ENCODE measurements at regions not wholly inside any gene's neighbourhood (a gene's known extent, or its start where the extent isn't known, plus 50 kb on each side); places are given as distances from the start of the nearest gene placed in this dataset.
A peak's percentile ranks its signal among the peaks of the same experiment; 100 is the strongest.

DNA sequence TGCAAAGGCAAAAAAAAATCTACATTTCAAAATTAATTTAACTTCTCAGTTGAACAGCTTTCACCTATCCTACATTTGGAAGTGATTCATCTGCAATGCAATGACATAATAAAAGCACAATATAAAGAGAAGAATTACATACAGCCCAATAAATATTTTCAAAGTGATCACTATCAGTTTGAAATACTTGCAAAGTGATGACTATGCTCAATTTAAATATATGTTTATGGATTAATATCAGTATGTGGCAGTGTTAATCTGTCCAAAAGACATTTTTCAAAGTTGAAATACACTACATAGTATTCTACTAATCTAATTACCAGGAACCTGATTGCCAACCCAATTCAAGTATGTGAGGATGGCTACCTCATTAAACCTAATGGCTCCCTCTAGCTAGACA, 460.7 kb upstream of the ATXN7L3B start:
- Histone ChIP-seq H3K27me3 (ENCODE audit: control insufficient read depth in 1 of 2, insufficient read depth in 1 of 2, low read length in 2 of 2) (no peaks in the 10 kb centered on the region), H3K36me3 (ENCODE audit: control insufficient read depth in 1 of 2, insufficient read depth in 2 of 2, low read depth in 1 of 2, low read length in 2 of 2) (no peaks in the 10 kb centered on the region), H2BK5ac (ENCODE audit: low read depth, low read length, poor library complexity, severe bottlenecking) (no peak overlapping the region), H3K4ac (ENCODE audit: low read depth in 1 of 2, low read length in 2 of 2) (no peak overlapping the region), H3K18ac (ENCODE audit: low read depth in 1 of 2, low read length in 2 of 2) (no peak overlapping the region), H2AK5ac (ENCODE audit: low read length, severe bottlenecking) (no peak overlapping the region), H3K14ac (ENCODE audit: low read length in 2 of 2) (no peak overlapping the region), H3K23ac (ENCODE audit: low read length in 2 of 2) (no peak overlapping the region), H3K9ac (ENCODE audit: low read length) (no peak overlapping the region), H3K4me1 (ENCODE audit: control insufficient read depth, insufficient read depth, low read depth, low read length) (no peaks in the 10 kb centered on the region), H3K4me3 (ENCODE audit: insufficient read depth in 1 of 2, low read depth in 1 of 2, low read length in 2 of 2) (no peak overlapping the region), H3K27ac (ENCODE audit: low read length, poor library complexity, severe bottlenecking) (no peak overlapping the region), H4K8ac (ENCODE audit: low read length) (no peak overlapping the region), H2BK15ac (ENCODE audit: low read depth, poor library complexity, severe bottlenecking) (no peak overlapping the region), H2AFZ (ENCODE audit: low read depth, low read length) (no peak overlapping the region), H4K91ac (ENCODE audit: low read length) (no peak overlapping the region), H3K9me3 (ENCODE audit: control insufficient read depth, low read length) (peaks cover 3% of the 10 kb centered on the region), H3K4me2 (ENCODE audit: low read length, poor library complexity, severe bottlenecking) (no peak overlapping the region), H2BK12ac (ENCODE audit: low read length in 2 of 2) (no peak overlapping the region), H3K79me1 (replicated peaks; ENCODE audit: low read length, poor library complexity, severe bottlenecking) (no peaks in the 10 kb centered on the region), H2BK120ac (ENCODE audit: low read depth, low read length) (no peak overlapping the region)
- DNase-seq, result no peak

DNA sequence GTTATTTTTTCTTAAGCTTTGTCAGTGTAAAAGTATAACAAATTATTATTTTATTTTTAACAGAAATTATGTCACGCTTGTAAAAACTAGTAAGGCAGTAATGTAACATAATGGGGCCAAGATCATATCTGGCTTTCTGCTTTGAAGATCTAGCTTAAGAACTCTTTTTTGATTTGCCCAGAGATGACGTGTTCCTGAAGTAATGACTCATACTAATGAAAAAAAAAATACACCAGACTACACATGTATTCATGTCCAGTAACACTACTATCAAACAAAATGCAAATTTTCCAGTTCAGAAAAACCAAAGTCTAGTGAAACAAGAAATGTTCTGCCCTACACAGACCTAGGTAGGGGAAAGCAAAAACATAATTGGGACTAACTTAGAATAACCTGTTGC, 432.2 kb upstream of the ATXN7L3B start:
- Histone ChIP-seq H3K4ac (ENCODE audit: low read depth in 1 of 2, low read length in 2 of 2) (no peak overlapping the region), H2AK5ac (ENCODE audit: low read length, severe bottlenecking) (no peak overlapping the region), H2BK15ac (ENCODE audit: low read depth, poor library complexity, severe bottlenecking) (no peak overlapping the region), H2BK12ac (ENCODE audit: low read length in 2 of 2) (no peak overlapping the region), H3K4me3 (ENCODE audit: insufficient read depth in 1 of 2, low read depth in 1 of 2, low read length in 2 of 2) (no peak overlapping the region), H3K27ac (ENCODE audit: low read length, poor library complexity, severe bottlenecking) (no peak overlapping the region), H4K8ac (ENCODE audit: low read length) (no peak overlapping the region), H4K91ac (ENCODE audit: low read length) (no peak overlapping the region), H3K14ac (ENCODE audit: low read length in 2 of 2) (no peak overlapping the region), H3K27me3 (ENCODE audit: control insufficient read depth in 1 of 2, insufficient read depth in 1 of 2, low read length in 2 of 2) (no peaks in the 10 kb centered on the region), H3K4me2 (ENCODE audit: low read length, poor library complexity, severe bottlenecking) (no peak overlapping the region), H3K36me3 (ENCODE audit: control insufficient read depth in 1 of 2, insufficient read depth in 2 of 2, low read depth in 1 of 2, low read length in 2 of 2) (no peaks in the 10 kb centered on the region), H3K18ac (ENCODE audit: low read depth in 1 of 2, low read length in 2 of 2) (no peak overlapping the region), H3K23ac (ENCODE audit: low read length in 2 of 2) (no peak overlapping the region), H2BK120ac (ENCODE audit: low read depth, low read length) (no peak overlapping the region), H2AFZ (ENCODE audit: low read depth, low read length) (no peak overlapping the region), H3K9me3 (ENCODE audit: control insufficient read depth, low read length) (no peaks in the 10 kb centered on the region), H3K9ac (ENCODE audit: low read length) (no peak overlapping the region), H3K79me1 (replicated peaks; ENCODE audit: low read length, poor library complexity, severe bottlenecking) (no peaks in the 10 kb centered on the region), H3K4me1 (ENCODE audit: control insufficient read depth, insufficient read depth, low read depth, low read length) (no peaks in the 10 kb centered on the region), H2BK5ac (ENCODE audit: low read depth, low read length, poor library complexity, severe bottlenecking) (no peak overlapping the region)
- 45% methylated on average over 1 of the region's 2 CpGs for whole genome bisulfite sequencing
- peak; percentile 19 for DNase-seq

DNA sequence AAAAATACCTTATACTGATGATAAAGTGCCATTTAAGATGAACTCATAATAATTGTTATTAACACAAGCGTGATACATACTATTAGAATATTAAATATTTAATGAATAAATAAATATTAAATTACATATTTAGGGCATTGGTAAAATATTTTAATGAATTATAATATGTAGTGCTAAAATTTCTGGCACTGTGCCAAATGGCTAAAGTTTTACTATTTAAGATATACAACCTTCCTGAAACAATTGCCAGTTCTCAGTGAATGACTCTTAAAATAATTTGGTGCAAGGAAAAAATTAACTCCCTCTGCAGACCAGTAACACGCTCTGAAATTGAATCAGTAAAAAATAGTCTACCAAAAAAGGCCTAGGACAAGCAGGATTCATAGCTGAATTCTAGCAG, 428.9 kb upstream of the ATXN7L3B start:
- Histone ChIP-seq H2BK12ac (ENCODE audit: low read length in 2 of 2) (no peak overlapping the region), H3K27me3 (ENCODE audit: control insufficient read depth in 1 of 2, insufficient read depth in 1 of 2, low read length in 2 of 2) (no peaks in the 10 kb centered on the region), H3K9me3 (ENCODE audit: control insufficient read depth, low read length) (no peaks in the 10 kb centered on the region), H3K9ac (ENCODE audit: low read length) (no peak overlapping the region), H3K27ac (ENCODE audit: low read length, poor library complexity, severe bottlenecking) (no peak overlapping the region), H3K23ac (ENCODE audit: low read length in 2 of 2) (no peak overlapping the region), H3K4ac (ENCODE audit: low read depth in 1 of 2, low read length in 2 of 2) (no peak overlapping the region), H2BK5ac (ENCODE audit: low read depth, low read length, poor library complexity, severe bottlenecking) (no peak overlapping the region), H3K36me3 (ENCODE audit: control insufficient read depth in 1 of 2, insufficient read depth in 2 of 2, low read depth in 1 of 2, low read length in 2 of 2) (no peaks in the 10 kb centered on the region), H3K79me1 (replicated peaks; ENCODE audit: low read length, poor library complexity, severe bottlenecking) (no peaks in the 10 kb centered on the region), H3K4me3 (ENCODE audit: insufficient read depth in 1 of 2, low read depth in 1 of 2, low read length in 2 of 2) (no peak overlapping the region), H3K4me2 (ENCODE audit: low read length, poor library complexity, severe bottlenecking) (no peak overlapping the region), H4K8ac (ENCODE audit: low read length) (no peak overlapping the region), H2AFZ (ENCODE audit: low read depth, low read length) (no peak overlapping the region), H3K14ac (ENCODE audit: low read length in 2 of 2) (no peak overlapping the region), H4K91ac (ENCODE audit: low read length) (no peak overlapping the region), H3K18ac (ENCODE audit: low read depth in 1 of 2, low read length in 2 of 2) (no peak overlapping the region), H2BK15ac (ENCODE audit: low read depth, poor library complexity, severe bottlenecking) (no peak overlapping the region), H3K4me1 (ENCODE audit: control insufficient read depth, insufficient read depth, low read depth, low read length) (no peaks in the 10 kb centered on the region), H2BK120ac (ENCODE audit: low read depth, low read length) (no peak overlapping the region), H2AK5ac (ENCODE audit: low read length, severe bottlenecking) (no peak overlapping the region)
- DNase-seq, result no peak
- 82% methylated on average over 1 of the region's 2 CpGs for WGBS

DNA sequence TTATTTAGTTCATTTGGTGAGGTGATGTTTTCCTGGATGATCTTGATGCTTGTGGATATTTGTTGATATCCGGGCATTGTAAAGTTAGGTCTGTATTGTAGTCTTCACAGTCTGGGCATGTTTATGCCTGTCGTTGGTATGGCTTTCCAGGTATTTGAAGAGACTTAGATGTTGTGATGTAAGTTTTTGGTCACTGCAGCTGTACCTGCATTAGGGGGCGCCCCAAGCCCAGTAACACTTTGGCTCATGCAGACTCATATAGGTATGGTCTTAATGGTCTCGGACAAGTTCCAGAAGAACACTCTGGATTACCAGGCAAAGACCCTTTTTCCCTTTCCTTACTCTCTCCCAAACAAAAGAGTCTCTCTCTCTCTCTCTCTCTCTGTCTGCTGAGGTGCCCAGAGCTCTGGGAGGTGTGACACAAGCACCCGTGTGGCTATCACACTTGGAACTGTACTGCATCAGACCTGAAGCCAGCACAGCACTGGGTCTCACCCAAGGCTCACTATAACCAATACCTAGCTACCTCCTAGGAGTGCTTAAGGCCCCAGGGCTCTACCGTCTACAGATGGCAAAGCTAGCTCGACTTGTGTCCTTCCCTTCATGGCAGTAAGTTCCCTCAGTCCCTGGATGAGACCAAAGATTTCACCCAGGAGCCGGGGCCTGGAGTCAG, 425.8 kb upstream of the ATXN7L3B start:
- Histone ChIP-seq H3K79me1 (replicated peaks; ENCODE audit: low read length, poor library complexity, severe bottlenecking) (no peaks in the 10 kb centered on the region), H3K4me3 (ENCODE audit: insufficient read depth in 1 of 2, low read depth in 1 of 2, low read length in 2 of 2) (no peak overlapping the region), H3K36me3 (ENCODE audit: control insufficient read depth in 1 of 2, insufficient read depth in 2 of 2, low read depth in 1 of 2, low read length in 2 of 2) (no peaks in the 10 kb centered on the region), H2BK12ac (ENCODE audit: low read length in 2 of 2) (no peak overlapping the region), H2BK5ac (ENCODE audit: low read depth, low read length, poor library complexity, severe bottlenecking) (no peak overlapping the region), H4K91ac (ENCODE audit: low read length) (no peak overlapping the region), H3K18ac (ENCODE audit: low read depth in 1 of 2, low read length in 2 of 2) (no peak overlapping the region), H3K4me2 (ENCODE audit: low read length, poor library complexity, severe bottlenecking) (no peak overlapping the region), H2BK15ac (ENCODE audit: low read depth, poor library complexity, severe bottlenecking) (no peak overlapping the region), H3K14ac (ENCODE audit: low read length in 2 of 2) (no peak overlapping the region), H3K4me1 (ENCODE audit: control insufficient read depth, insufficient read depth, low read depth, low read length) (no peaks in the 10 kb centered on the region), H3K27me3 (ENCODE audit: control insufficient read depth in 1 of 2, insufficient read depth in 1 of 2, low read length in 2 of 2) (no peaks in the 10 kb centered on the region), H4K8ac (ENCODE audit: low read length) (no peak overlapping the region), H3K9ac (ENCODE audit: low read length) (no peak overlapping the region), H3K9me3 (ENCODE audit: control insufficient read depth, low read length) (no peaks in the 10 kb centered on the region), H2AFZ (ENCODE audit: low read depth, low read length) (no peak overlapping the region), H3K27ac (ENCODE audit: low read length, poor library complexity, severe bottlenecking) (no peak overlapping the region), H3K23ac (ENCODE audit: low read length in 2 of 2) (no peak overlapping the region), H2BK120ac (ENCODE audit: low read depth, low read length) (no peak overlapping the region), H2AK5ac (ENCODE audit: low read length, severe bottlenecking) (no peak overlapping the region), H3K4ac (ENCODE audit: low read depth in 1 of 2, low read length in 2 of 2) (no peak overlapping the region)
- peak; percentile 47 for DNase-seq
- 64% methylated on average over 8 of the region's 8 CpGs for WGBS

All from mesenchymal stem cell (in vitro differentiated cells and primary cell).